H9 (cell line): ENCODE measurements at regions not wholly inside any gene's neighbourhood (a gene's known extent, or its start where the extent isn't known, plus 50 kb on each side); places are given as distances from the start of the nearest gene placed in this dataset.
A peak's percentile ranks its signal among the peaks of the same experiment; 100 is the strongest.

Source experiments
- DNase-seq: peaks from one replicate; pipeline ENCODE4 v3.0.0-alpha.2; 2017
- H2AFZ ChIP-seq: one replicate; pipeline ENCODE4 v1.6.1; 2013; ENCODE audit warnings: mild to moderate bottlenecking, low read length, control low read depth, moderate library complexity
- H2AK5ac ChIP-seq: 2 replicates; pipeline ENCODE4 v1.6.1; 2013; ENCODE audit warnings: low read length, control low read depth, mixed read lengths; ENCODE audit not compliant: insufficient read length
- H2BK120ac ChIP-seq: one replicate; pipeline ENCODE4 v1.6.1; 2013; ENCODE audit warnings: low read depth, mild to moderate bottlenecking, low read length, control low read depth, inconsistent platforms; ENCODE audit not compliant: poor library complexity, severe bottlenecking
- H2BK12ac ChIP-seq: 2 replicates; pipeline ENCODE4 v1.6.1; 2013; ENCODE audit warnings: low read length, control low read depth, mixed read lengths, low read depth; ENCODE audit not compliant: insufficient read length
- H2BK15ac ChIP-seq: 2 replicates; pipeline ENCODE4 v1.6.1; 2013; ENCODE audit warnings: low read depth, low read length, control low read depth
- H2BK20ac ChIP-seq: one replicate; pipeline ENCODE4 v1.6.1; 2013; ENCODE audit warnings: low read depth, mild to moderate bottlenecking, low read length, control low read depth, inconsistent platforms; ENCODE audit not compliant: poor library complexity, severe bottlenecking
- H2BK5ac ChIP-seq: 2 replicates; pipeline ENCODE4 v1.6.1; 2013; ENCODE audit warnings: low read length, control low read depth, mixed read lengths; ENCODE audit not compliant: insufficient read length
- H3K14ac ChIP-seq: 2 replicates; pipeline ENCODE4 v1.6.1; 2013; ENCODE audit warnings: low read length, control low read depth; ENCODE audit not compliant: insufficient read depth
- H3K18ac ChIP-seq: 2 replicates; pipeline ENCODE4 v1.6.1; 2013; ENCODE audit warnings: low read depth, mild to moderate bottlenecking, mixed read lengths, low read length, control low read depth; ENCODE audit not compliant: insufficient read length
- H3K23ac ChIP-seq: 2 replicates; pipeline ENCODE4 v1.6.1; 2013; ENCODE audit warnings: low read length, control low read depth, mixed read lengths, low read depth; ENCODE audit not compliant: insufficient read length
- H3K23me2 ChIP-seq: 2 replicates; pipeline ENCODE4 v1.6.1; 2013; ENCODE audit warnings: low read depth, mild to moderate bottlenecking, mixed read lengths, low read length, control low read depth; ENCODE audit not compliant: insufficient read length, poor library complexity, severe bottlenecking
- H3K27ac ChIP-seq: 2 replicates; pipeline ENCODE4 v1.5.1; 2013; ENCODE audit warnings: low read length, control low read depth, mixed read lengths, low read depth; ENCODE audit not compliant: insufficient read length
- H3K27me3 ChIP-seq: 2 replicates; pipeline ENCODE4 v1.6.1; 2013; ENCODE audit warnings: low read length, control low read depth, inconsistent platforms; ENCODE audit not compliant: insufficient read depth
- H3K4ac ChIP-seq: 2 replicates; pipeline ENCODE4 v1.6.1; 2013; ENCODE audit warnings: low read depth, mild to moderate bottlenecking, control low read depth, inconsistent platforms, low read length, moderate library complexity
- H3K4me1 ChIP-seq: 2 replicates; pipeline ENCODE4 v1.6.1; 2013; ENCODE audit warnings: low read length, control low read depth, inconsistent platforms; ENCODE audit not compliant: insufficient read depth
- H3K4me2 ChIP-seq: 2 replicates; pipeline ENCODE4 v1.6.1; 2013; ENCODE audit warnings: low read length, control low read depth, mixed read lengths; ENCODE audit not compliant: insufficient read length, insufficient read depth
- H3K56ac ChIP-seq: 2 replicates; pipeline ENCODE4 v1.6.1; 2013; ENCODE audit warnings: low read depth, mild to moderate bottlenecking, mixed read lengths, low read length, control low read depth; ENCODE audit not compliant: insufficient read length
- H3K79me1 ChIP-seq: 2 replicates; pipeline ENCODE4 v1.6.1; 2013; ENCODE audit warnings: low read depth, mild to moderate bottlenecking, moderate library complexity, low read length, control low read depth, inconsistent platforms; ENCODE audit not compliant: insufficient read depth, poor library complexity, severe bottlenecking
- H3K79me2 ChIP-seq: 2 replicates; pipeline ENCODE4 v1.6.1; 2013; ENCODE audit warnings: low read length, control low read depth, inconsistent platforms; ENCODE audit not compliant: insufficient read depth
- H3K9ac ChIP-seq: 2 replicates; pipeline ENCODE4 v1.6.1; 2013; ENCODE audit warnings: low read length, control low read depth, mixed read lengths; ENCODE audit not compliant: insufficient read length; ENCODE audit errors: extremely low read depth
- H3K9me3 ChIP-seq: one replicate; pipeline ENCODE4 v1.6.1; 2013; ENCODE audit warnings: low read depth, low read length, inconsistent platforms; ENCODE audit not compliant: control insufficient read depth
- H3T11ph ChIP-seq: one replicate; pipeline ENCODE4 v1.6.1; 2013; ENCODE audit warnings: mild to moderate bottlenecking, low read length, control low read depth, inconsistent platforms
- H4K20me1 ChIP-seq: one replicate; pipeline ENCODE4 v1.6.1; 2013; ENCODE audit not compliant: control insufficient read depth, insufficient read length, insufficient read depth
- H4K5ac ChIP-seq: 2 replicates; pipeline ENCODE4 v1.6.1; 2013; ENCODE audit warnings: low read depth, mild to moderate bottlenecking, mixed read lengths, low read length, control low read depth; ENCODE audit not compliant: insufficient read length
- H4K8ac ChIP-seq: replicated peaks from 2 replicates; pipeline ENCODE4 v1.6.1; 2013; ENCODE audit warnings: low read length, control low read depth, mixed read lengths, low read depth; ENCODE audit not compliant: insufficient read length
- H4K91ac ChIP-seq: 2 replicates; pipeline ENCODE4 v1.6.1; 2013; ENCODE audit warnings: low read depth, mild to moderate bottlenecking, moderate library complexity, mixed read lengths, low read length, control low read depth; ENCODE audit not compliant: insufficient read length
- H3K27ac Mint-ChIP-seq, 3 experiments: 2 replicates in 2 of 3; 3 replicates in 1 of 3; pipeline ENCODE4 v1.8.0; 2020 to 2021; ENCODE audit warnings: mixed read lengths in 3 of 3, mild to moderate bottlenecking in 1 of 3, moderate library complexity in 1 of 3
- H3K27me3 Mint-ChIP-seq: 2 replicates; pipeline ENCODE4 v1.8.0; 2021; ENCODE audit warnings: low read depth, mild to moderate bottlenecking, moderate library complexity, mixed read lengths
- H3K36me3 Mint-ChIP-seq, 3 experiments: 2 replicates in 2 of 3; 3 replicates in 1 of 3; pipeline ENCODE4 v1.8.0; 2020 to 2021; ENCODE audit warnings: low read depth in 3 of 3, mixed read lengths in 3 of 3; ENCODE audit not compliant: insufficient read depth in 1 of 3
- H3K4me1 Mint-ChIP-seq, 2 experiments: 2 replicates each; pipeline ENCODE4 v1.8.0; 2020; ENCODE audit warnings: mixed read lengths in 2 of 2
- H3K4me3 Mint-ChIP-seq, 2 experiments: 2 replicates in 1 of 2; 3 replicates in 1 of 2; pipeline ENCODE4 v1.8.0; 2020 to 2021; ENCODE audit warnings: mild to moderate bottlenecking in 2 of 2, mixed read lengths in 2 of 2, moderate library complexity in 1 of 2
- H3K9me3 Mint-ChIP-seq, 2 experiments: 2 replicates in 1 of 2; 3 replicates in 1 of 2; pipeline ENCODE4 v1.8.0; 2020; ENCODE audit warnings: mild to moderate bottlenecking in 2 of 2, mixed read lengths in 2 of 2, moderate library complexity in 1 of 2
- CTCF ChIP-seq: fragments of 200-600 bp; sonication (generic); conservative IDR thresholded peaks from 3 replicates; pipeline ENCODE4 v1.8.0; 2021; ENCODE audit warnings: antibody characterized with exemption, mild to moderate bottlenecking
- WGBS: extraction: QIAGEN DNeasy Blood & Tissue Kit; methylation state at CpG from one replicate; pipeline ENCODE4 v1.1.7; 2013; ENCODE audit warnings: missing lambda C conversion rate, low lambda C conversion rate, mixed read lengths; ENCODE audit not compliant: insufficient read length; ENCODE audit errors: extremely low coverage; 5-methylcytosine and 5-hydroxymethylcytosine counted together

- Histone ChIP-seq H3K4me2 (no peak overlapping the region), H4K91ac (no peak overlapping the region), H2BK5ac (no peak overlapping the region), H3K79me2 (no peaks in the 10 kb centered on the region), H3K23me2 (no peaks in the 10 kb centered on the region), H3K23ac (no peak overlapping the region), H2BK12ac (no peak overlapping the region), H4K8ac (no peak overlapping the region), H3K27me3 (no peaks in the 10 kb centered on the region), H3K14ac (no peak overlapping the region), H3T11ph (no peak overlapping the region), H3K79me1 (no peaks in the 10 kb centered on the region), H3K4ac (no peak overlapping the region), H3K4me1 (peaks cover 3% of the 10 kb centered on the region; the same call in 1 of the 2 replicates), H3K27ac (no peak overlapping the region), H2BK20ac (no peak overlapping the region), H3K9ac (no peak overlapping the region), H2BK120ac (no peak overlapping the region), H4K5ac (no peak overlapping the region), H3K18ac (no peak overlapping the region), H3K9me3 (no peaks in the 10 kb centered on the region), H2AFZ (no peak overlapping the region), H2BK15ac (no peak overlapping the region), H3K56ac (no peak overlapping the region), H2AK5ac (no peak overlapping the region), H4K20me1 (no peaks in the 10 kb centered on the region)
- Mint-ChIP-seq H3K36me3 (no peaks in the 10 kb centered on the region), H3K27me3 (peaks cover 16% of the 10 kb centered on the region), H3K27ac (no peak overlapping the region), H3K9me3 (no peaks in the 10 kb centered on the region), H3K4me3 (no peak overlapping the region), H3K4me1 (peaks cover 14 to 22% of the 10 kb centered on the region in 2 experiments)
- TF ChIP-seq CTCF, result no peak
- WGBS, result no CpG with 5 or more reads among the region's 9 CpGs
- DNase-seq, result peak; percentile 18
Measured at GRCh38 chr11:119473226-119473625, 50.3 kb upstream of the THY1 start.
